ENCODE measurements at regions not wholly inside any gene's neighbourhood (a gene's known extent, or its start where the extent isn't known, plus 50 kb on each side); places are given as distances from the start of the nearest gene placed in this dataset.

DNA sequence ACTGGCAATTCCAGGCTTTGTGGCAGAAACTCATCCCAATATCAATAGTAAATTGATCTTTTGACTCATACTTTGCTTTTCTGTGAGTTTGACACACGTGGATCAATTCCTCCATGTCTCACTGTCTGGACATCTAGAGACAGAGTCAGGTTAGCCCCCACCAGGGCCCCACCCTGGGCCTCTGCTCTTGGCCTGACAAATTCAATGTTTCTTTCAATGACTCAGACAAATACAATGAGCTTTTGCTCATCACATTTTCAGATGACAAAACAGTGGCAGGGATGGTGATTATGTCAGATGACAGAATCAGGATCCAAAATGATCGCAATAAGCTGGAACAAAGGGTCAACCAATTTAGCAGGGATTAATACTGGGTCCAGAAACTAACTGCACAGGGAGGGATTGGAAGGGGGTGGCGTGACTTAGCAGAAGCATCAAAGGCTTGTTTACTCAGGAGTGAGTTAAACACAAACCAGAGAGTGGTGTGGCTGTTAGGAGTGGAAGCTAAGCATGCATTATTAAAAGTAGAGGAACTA is 90.5 kb upstream of the ASIC2 start:
- H3K4me3 ChIP-seq (ENCODE audit: low read depth, low read length): no peak overlapping the region
- TF ChIP-seq, protein P1, sequence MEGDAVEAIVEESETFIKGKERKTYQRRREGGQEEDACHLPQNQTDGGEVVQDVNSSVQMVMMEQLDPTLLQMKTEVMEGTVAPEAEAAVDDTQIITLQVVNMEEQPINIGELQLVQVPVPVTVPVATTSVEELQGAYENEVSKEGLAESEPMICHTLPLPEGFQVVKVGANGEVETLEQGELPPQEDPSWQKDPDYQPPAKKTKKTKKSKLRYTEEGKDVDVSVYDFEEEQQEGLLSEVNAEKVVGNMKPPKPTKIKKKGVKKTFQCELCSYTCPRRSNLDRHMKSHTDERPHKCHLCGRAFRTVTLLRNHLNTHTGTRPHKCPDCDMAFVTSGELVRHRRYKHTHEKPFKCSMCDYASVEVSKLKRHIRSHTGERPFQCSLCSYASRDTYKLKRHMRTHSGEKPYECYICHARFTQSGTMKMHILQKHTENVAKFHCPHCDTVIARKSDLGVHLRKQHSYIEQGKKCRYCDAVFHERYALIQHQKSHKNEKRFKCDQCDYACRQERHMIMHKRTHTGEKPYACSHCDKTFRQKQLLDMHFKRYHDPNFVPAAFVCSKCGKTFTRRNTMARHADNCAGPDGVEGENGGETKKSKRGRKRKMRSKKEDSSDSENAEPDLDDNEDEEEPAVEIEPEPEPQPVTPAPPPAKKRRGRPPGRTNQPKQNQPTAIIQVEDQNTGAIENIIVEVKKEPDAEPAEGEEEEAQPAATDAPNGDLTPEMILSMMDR (IDR thresholded peaks at IDR 0.05; ENCODE audit: low read depth, low read length, missing control alignments): no peak
- DNase-seq (ENCODE audit: low read depth): no peak

DNA sequence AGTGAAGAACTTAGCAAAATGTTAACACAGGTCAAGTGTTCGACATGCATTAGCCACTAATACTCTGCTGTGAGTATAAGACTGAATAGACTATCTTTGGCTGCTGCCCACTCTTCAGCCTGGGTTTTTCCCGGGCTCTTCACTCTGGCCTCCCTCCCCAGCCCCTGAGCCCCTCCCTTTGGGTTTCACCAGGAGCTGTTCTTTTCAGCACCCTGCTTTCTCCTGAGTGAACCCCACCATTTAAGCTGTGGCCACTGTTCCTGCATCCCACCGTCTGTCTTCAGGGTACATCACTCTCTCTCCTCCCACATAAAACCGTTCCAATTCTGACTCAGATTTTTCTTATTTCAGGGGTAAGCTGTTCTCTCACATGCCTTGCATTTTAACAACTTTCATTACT is 92.0 kb upstream of the ASIC2 start:
- TF ChIP-seq, protein P1 (IDR thresholded peaks at IDR 0.05; ENCODE audit: low read depth, low read length, missing control alignments): no peak
- DNase-seq (ENCODE audit: low read depth): no peak

DNA sequence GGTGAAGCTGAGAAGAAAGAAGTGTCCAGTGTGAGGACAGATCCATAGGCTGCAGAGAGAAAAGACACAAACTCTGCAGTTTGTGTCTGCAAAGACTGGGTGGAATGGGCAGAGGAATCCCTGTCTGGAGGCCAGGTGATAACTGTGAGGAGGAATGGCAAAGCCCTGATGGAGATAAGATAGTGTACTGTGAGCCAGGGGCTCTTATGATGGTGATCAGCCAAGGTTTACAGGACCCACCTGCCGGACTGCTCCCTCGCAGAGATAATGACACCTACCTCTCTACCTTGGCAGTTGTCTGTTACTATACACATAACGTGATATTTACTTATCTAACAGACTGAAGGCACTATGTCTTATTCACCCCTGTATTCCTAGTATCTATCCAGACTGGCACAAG is 92.6 kb upstream of the ASIC2 start:
- TF ChIP-seq, protein P1 (IDR thresholded peaks at IDR 0.05; ENCODE audit: low read depth, low read length, missing control alignments): no peak
- H3K4me3 ChIP-seq (ENCODE audit: low read depth, low read length): no peak overlapping the region
- no peak for DNase-seq (ENCODE audit: low read depth)

More for the DNA sequence above, 92.0 kb upstream of the ASIC2 start:
- no peak overlapping the region for H3K4me3 ChIP-seq (ENCODE audit: low read depth, low read length)

DNA sequence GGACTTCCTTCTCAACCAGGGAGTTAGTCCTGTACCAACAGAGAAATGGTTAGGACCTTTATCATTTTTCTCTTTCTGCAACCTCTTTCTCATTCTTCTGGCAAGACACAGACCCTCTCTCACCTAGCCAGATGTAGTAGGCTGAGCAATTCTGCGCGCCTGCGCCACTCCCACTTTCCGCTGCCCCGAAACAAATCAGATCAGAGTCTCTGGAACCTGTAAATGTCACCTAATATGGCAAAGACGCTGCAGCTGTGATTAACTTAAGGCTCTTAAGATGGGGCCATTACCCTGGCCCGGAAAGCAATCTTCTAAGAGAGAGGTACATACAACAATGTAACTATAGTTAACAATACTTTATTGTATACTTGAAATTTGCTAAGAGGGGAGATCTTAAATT is 94.3 kb upstream of the ASIC2 start:
- TF ChIP-seq, protein P1 (IDR thresholded peaks at IDR 0.05; ENCODE audit: low read depth, low read length, missing control alignments): no peak
- no peak for DNase-seq (ENCODE audit: low read depth)
- H3K4me3 ChIP-seq (ENCODE audit: low read depth, low read length): no peak overlapping the region

DNA sequence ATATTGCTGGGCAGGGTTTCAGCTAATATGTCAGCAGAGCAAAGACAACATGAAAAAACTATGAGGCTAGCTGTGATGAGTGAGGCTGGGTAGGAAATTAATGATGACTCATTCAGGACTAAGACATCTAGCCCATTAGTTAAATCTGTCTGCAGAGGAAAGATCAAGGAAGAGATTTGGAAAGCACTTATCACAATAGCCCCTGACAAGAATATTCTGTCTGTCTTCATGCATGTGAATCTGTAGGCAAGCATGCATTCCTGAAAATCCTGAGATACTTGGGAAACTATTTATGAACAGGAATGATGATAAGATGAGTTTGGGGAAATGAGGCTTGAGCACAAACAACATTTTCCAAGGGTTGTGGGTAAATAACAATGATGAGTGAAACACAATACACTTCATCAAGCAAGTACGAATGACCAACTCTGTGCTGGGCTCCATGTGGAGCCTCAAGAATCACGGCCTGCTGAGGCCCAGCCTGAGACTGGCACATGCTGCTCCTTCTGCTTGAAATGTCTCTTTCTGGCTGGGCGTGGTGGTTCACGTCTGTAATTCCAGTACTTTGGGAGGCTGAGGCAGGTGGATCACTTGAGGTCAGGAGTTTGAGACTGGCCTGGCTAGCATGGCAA is 96.5 kb upstream of the ASIC2 start:
- no peak for DNase-seq (ENCODE audit: low read depth)
- TF ChIP-seq, protein P1 (IDR thresholded peaks at IDR 0.05; ENCODE audit: low read depth, low read length, missing control alignments): no peak

DNA sequence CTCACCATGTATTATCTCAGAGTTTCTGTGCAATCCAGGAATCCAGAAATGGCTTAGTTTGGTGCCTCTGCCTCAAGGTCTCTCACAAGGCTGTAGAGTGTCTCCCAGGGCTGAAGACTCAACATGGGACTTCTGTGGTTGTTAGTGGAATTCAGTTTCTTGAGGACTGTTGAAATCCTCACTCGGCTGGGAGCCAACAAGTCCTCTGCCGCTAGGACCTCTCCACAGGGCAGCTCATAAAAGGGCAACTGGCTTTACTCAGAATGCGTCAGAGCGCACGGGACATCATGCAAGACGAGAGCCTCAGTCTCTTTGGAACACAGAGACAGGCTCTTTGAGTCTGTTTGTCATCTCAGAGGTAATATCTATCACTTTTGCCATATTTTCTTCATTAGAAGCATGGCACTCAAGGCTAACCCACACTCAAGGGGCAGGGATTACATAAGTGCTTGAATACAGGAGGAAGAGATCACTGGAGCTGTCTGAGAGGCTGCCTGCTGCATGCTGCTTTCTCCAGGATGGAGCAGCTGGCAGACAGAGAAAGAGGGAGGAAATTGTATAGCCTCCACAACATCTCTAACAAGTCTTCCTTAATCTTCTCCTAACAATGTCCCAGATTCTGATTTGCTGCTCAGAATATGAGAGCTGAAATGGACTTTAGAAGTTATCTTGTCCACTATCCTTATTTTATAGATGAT is 97.5 kb upstream of the ASIC2 start:
- TF ChIP-seq, protein P1 (IDR thresholded peaks at IDR 0.05; ENCODE audit: low read depth, low read length, missing control alignments): no peak
- no peak overlapping the region for H3K4me3 ChIP-seq (ENCODE audit: low read depth, low read length)
- DNase-seq (ENCODE audit: low read depth): no peak

More for the DNA sequence above, 96.5 kb upstream of the ASIC2 start:
- no peak overlapping the region for H3K4me3 ChIP-seq (ENCODE audit: low read depth, low read length)

Measured in GM12864 (cell line).